MCF 10A (cell line): ENCODE measurements at regions not wholly inside any gene's neighbourhood (a gene's known extent, or its start where the extent isn't known, plus 50 kb on each side); places are given as distances from the start of the nearest gene placed in this dataset.

Experiments used
- BruUV-seq: library from RNA; stranded (reverse); fragments of 400-500 nt; replicated peaks from 2 replicates; lab custom pipeline; 2021; lab: Mats Ljungman, UMichigan
- CTCF ChIA-PET: fragments of 300-600 bp; sonication (Branson Sonifier 250); formaldehyde crosslinking; extraction: SDS; loops from one replicate; lab custom pipeline; 2021; ENCODE audit warnings: antibody characterized with exemption, inconsistent platforms; lab: Yijun Ruan, JAX
- POLR2A ChIA-PET: fragments of 300-600, 350-650 bp; sonication (Branson Sonifier 250); formaldehyde crosslinking; extraction: SDS; loops from one replicate; lab custom pipeline; 2020; ENCODE audit warnings: antibody characterized with exemption, inconsistent platforms; lab: Yijun Ruan, JAX
- DNase-seq: peaks from one replicate; pipeline ENCODE4 v3.0.0-alpha.2; 2018; ENCODE audit not compliant: unreplicated experiment
- H3K27ac Mint-ChIP-seq: one replicate; pipeline ENCODE4 v1.8.0; 2022; ENCODE audit warnings: mild to moderate bottlenecking, low read depth, mixed read lengths; ENCODE audit not compliant: unreplicated experiment
- H3K27me3 Mint-ChIP-seq: one replicate; pipeline ENCODE4 v1.8.0; 2022; ENCODE audit warnings: mixed read lengths; ENCODE audit not compliant: insufficient read depth, unreplicated experiment
- H3K36me3 Mint-ChIP-seq: one replicate; pipeline ENCODE4 v1.8.0; 2022; ENCODE audit warnings: mild to moderate bottlenecking, moderate library complexity, mixed read lengths; ENCODE audit not compliant: insufficient read depth, unreplicated experiment
- H3K4me1 Mint-ChIP-seq: one replicate; pipeline ENCODE4 v1.8.0; 2022; ENCODE audit warnings: mixed read lengths; ENCODE audit not compliant: insufficient read depth, unreplicated experiment
- H3K4me3 Mint-ChIP-seq: one replicate; pipeline ENCODE4 v1.8.0; 2022; ENCODE audit warnings: mild to moderate bottlenecking, moderate library complexity, mixed read lengths; ENCODE audit not compliant: unreplicated experiment
- H3K9me3 Mint-ChIP-seq: one replicate; pipeline ENCODE4 v1.8.0; 2022; ENCODE audit warnings: mixed read lengths; ENCODE audit not compliant: unreplicated experiment
- intact Hi-C: fragments of 100-400 bp; cut with micrococcal nuclease; formaldehyde crosslinking; loops from 2 replicates; pipeline ENCODE4 v1.14.1; 2022
- TF ChIP-seq, protein P1 (sequence below): fragments of 200-600 bp; IDR thresholded peaks from one replicate; pipeline ENCODE4 v1.8.0; 2022; ENCODE audit warnings: antibody characterized with exemption, mild to moderate bottlenecking; ENCODE audit not compliant: unreplicated experiment

DNA sequence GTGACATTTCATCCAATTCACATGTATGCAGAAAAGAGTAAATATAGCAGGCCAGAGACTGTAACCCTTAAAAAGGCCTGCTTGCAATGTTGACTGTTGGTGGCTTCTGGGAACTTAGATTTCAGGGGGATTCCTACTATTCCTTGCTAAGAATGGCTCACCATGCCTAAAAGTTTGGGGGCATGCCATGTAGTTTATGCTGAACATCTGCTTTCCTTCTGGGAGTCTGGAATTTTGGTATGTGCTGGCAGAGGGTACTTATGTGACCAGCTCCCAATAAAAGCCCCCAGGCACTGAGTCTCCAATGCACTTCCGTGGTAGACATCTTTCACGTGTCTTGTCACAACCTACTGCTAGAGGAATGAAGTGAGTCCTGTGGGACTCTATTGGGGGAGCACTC lies 88.4 kb upstream of the PCDH8 start:
- Mint-ChIP-seq H3K27ac (no peak overlapping the region), H3K4me3 (no peak overlapping the region), H3K36me3 (no peaks in the 10 kb centered on the region), H3K9me3 (peaks cover 7% of the 10 kb centered on the region), H3K4me1 (no peaks in the 10 kb centered on the region), H3K27me3 (peaks cover 28% of the 10 kb centered on the region)
- DNase-seq = no peak
- ChIA-PET POLR2A (no interaction called here), CTCF (no interaction called here)
- BruUV-seq = no TSS peak
- intact Hi-C loops = no loop called here
- TF ChIP-seq, protein P1, sequence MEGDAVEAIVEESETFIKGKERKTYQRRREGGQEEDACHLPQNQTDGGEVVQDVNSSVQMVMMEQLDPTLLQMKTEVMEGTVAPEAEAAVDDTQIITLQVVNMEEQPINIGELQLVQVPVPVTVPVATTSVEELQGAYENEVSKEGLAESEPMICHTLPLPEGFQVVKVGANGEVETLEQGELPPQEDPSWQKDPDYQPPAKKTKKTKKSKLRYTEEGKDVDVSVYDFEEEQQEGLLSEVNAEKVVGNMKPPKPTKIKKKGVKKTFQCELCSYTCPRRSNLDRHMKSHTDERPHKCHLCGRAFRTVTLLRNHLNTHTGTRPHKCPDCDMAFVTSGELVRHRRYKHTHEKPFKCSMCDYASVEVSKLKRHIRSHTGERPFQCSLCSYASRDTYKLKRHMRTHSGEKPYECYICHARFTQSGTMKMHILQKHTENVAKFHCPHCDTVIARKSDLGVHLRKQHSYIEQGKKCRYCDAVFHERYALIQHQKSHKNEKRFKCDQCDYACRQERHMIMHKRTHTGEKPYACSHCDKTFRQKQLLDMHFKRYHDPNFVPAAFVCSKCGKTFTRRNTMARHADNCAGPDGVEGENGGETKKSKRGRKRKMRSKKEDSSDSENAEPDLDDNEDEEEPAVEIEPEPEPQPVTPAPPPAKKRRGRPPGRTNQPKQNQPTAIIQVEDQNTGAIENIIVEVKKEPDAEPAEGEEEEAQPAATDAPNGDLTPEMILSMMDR = no peak

DNA sequence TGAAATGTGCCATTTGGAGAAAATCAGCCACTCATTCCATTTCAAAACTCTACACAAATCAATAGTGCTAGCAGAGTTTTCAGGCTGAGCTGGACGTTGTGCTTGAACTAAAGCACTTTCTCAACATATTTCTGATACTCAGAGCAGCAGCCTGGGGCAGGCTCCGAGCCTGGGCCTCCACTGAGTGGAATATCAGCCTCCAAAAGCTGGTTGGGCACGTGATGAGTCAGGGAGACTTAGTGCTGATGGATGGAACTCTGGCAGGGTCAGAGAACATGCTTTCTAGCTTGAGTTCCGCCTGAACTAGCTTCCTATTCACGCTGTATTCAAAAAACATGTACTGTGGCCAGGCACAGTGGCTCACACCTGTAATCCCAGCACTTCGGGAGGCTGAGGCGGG lies 85.8 kb upstream of the PCDH8 start:
- Mint-ChIP-seq H3K9me3 (no peaks in the 10 kb centered on the region), H3K27me3 (peaks cover 17% of the 10 kb centered on the region), H3K4me3 (no peak overlapping the region), H3K36me3 (no peaks in the 10 kb centered on the region), H3K27ac (no peak overlapping the region), H3K4me1 (no peaks in the 10 kb centered on the region)
- DNase-seq = no peak
- CTCF ChIA-PET = interaction anchor here (0.7 kb wide), 1 partner anchor 20 kb away, joined by 3 read pairs; no protein-coding TSS in a partner anchor
- intact Hi-C loops = no loop called here
- POLR2A ChIA-PET = no interaction called here
- TF ChIP-seq, protein P1 = no peak
- no TSS peak for BruUV-seq

DNA sequence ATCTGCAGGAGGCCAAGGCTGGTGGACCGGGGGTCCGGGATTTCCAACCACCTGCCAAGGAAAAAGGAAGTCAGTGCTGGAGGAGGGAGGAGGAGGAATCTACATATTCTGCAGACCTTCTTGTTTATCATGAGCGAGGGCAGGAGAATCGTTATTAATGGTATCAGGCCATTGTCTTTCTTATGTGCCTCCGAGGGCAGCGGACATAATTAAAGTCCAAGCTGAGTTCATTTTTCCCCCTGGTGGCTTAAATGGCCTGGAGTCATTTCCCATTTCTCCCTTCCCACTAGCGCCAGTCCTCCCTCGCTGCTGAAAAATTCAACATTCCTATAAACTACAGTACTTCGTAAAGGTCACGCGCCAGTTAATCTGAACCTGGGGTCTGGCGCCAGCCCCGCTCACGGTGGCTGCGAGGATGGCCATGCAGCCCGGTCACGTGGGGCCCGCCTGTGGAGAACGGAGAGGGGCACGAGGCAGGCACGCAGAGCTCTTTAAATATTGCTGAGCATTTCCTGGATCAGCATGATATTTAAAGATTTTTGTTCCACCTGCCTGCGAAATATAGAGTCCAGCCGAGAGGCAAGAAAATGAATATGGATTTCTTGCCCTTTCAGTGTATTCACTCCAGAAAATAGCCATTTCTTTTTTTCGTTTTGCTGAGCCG lies 85.2 kb upstream of the PCDH8 start:
- BruUV-seq = no TSS peak
- TF ChIP-seq, protein P1 = no peak
- no peak for DNase-seq
- Mint-ChIP-seq H3K27me3 (peaks cover 17% of the 10 kb centered on the region), H3K4me3 (no peak overlapping the region), H3K36me3 (no peaks in the 10 kb centered on the region), H3K27ac (no peak overlapping the region), H3K4me1 (peaks cover under 1% of the 10 kb centered on the region), H3K9me3 (no peaks in the 10 kb centered on the region)
- intact Hi-C loops = no loop called here
- CTCF ChIA-PET = interaction anchor here (0.7 to 2.6 kb wide), 2 partner anchors 21 to 34 kb away, joined by 3 to 8 read pairs; no protein-coding TSS in a partner anchor
- POLR2A ChIA-PET = no interaction called here

DNA sequence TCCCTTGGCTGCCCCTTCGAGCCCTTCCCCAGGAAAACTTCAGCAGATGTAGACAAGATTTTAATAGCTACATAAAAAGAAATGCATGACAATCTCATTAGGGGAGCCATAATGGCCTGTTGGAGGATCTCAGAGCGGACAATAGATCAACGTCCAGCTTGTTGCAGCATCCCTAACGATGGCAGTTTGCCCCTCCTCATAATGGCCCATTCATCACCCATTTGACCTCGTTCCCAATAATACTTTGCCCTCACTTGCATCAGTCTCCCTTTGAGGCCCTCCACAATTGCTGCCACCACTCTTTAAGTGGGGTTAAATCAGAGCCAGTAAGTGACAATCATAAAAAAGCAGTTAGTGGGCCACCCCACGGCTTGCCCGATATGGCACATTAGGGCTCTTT lies 84.7 kb upstream of the PCDH8 start:
- H3K27me3 Mint-ChIP-seq = peaks cover 17% of the 10 kb centered on the region
- peaks cover 6% of the 10 kb centered on the region for H3K4me1 Mint-ChIP-seq
- DNase-seq = no peak
- no peak overlapping the region for H3K4me3 Mint-ChIP-seq
- no peaks in the 10 kb centered on the region for H3K9me3 Mint-ChIP-seq
- ChIA-PET CTCF (interaction anchor here (2.6 kb wide), 1 partner anchor 35 kb away, joined by 8 read pairs; no protein-coding TSS in a partner anchor), POLR2A (no interaction called here)
- intact Hi-C loops = no loop called here
- no TSS peak for BruUV-seq
- no peak overlapping the region for H3K27ac Mint-ChIP-seq
- TF ChIP-seq, protein P1 = no peak
- no peaks in the 10 kb centered on the region for H3K36me3 Mint-ChIP-seq
